H1 (cell line): ENCODE measurements at regions not wholly inside any gene's neighbourhood (a gene's known extent, or its start where the extent isn't known, plus 50 kb on each side); places are given as distances from the start of the nearest gene placed in this dataset.

Experiments used
- CTCF ChIA-PET: fragments of 300-600 bp; sonication (Branson Sonifier 250); formaldehyde crosslinking; loops from one replicate; lab custom pipeline; 2021; ENCODE audit not compliant: partially characterized antibody; lab: Charles Lee
- POLR2A ChIA-PET: fragments of 300-600 bp; sonication (Branson Sonifier 250); formaldehyde crosslinking; loops from one replicate; lab custom pipeline; 2021; ENCODE audit warnings: inconsistent platforms; ENCODE audit not compliant: partially characterized antibody; lab: Charles Lee
- DNase-seq, 2 experiments: peaks; one replicate each; pipeline versions ENCODE4 v3.0.0 to v3.0.0-alpha.2; 2010 to 2022; ENCODE audit warnings: low spot score in 2 of 2, low read depth in 1 of 2, mixed read lengths in 1 of 2
- FAIRE-seq: peaks from 2 replicates; lab custom pipeline; 2011; peaks lifted over from hg19 to GRCh38; lab: Jason Lieb, UNC
- H2AFZ ChIP-seq: 2 replicates; pipeline ENCODE4 v1.8.1; 2012; ENCODE audit warnings: low read length, inconsistent platforms
- H2AK5ac ChIP-seq: 2 replicates; pipeline ENCODE4 v1.6.1; 2013; ENCODE audit warnings: low read depth, low read length
- H2BK120ac ChIP-seq: replicated peaks from 2 replicates; pipeline ENCODE3; 2013; ENCODE audit warnings: low read depth, low read length, inconsistent platforms
- H2BK12ac ChIP-seq: 2 replicates; pipeline ENCODE4 v1.6.1; 2013; ENCODE audit warnings: low read depth, low read length
- H2BK15ac ChIP-seq: 2 replicates; pipeline ENCODE4 v1.6.1; 2013; ENCODE audit warnings: low read length
- H2BK20ac ChIP-seq: 2 replicates; pipeline ENCODE4 v1.6.1; 2013; ENCODE audit warnings: low read length
- H2BK5ac ChIP-seq: 2 replicates; pipeline ENCODE4 v1.6.1; 2013; ENCODE audit warnings: low read depth, low read length
- H3K14ac ChIP-seq: 2 replicates; pipeline ENCODE4 v1.6.1; 2013; ENCODE audit warnings: inconsistent platforms; ENCODE audit not compliant: insufficient read length
- H3K18ac ChIP-seq: 2 replicates; pipeline ENCODE4 v1.6.1; 2013; ENCODE audit warnings: low read length; ENCODE audit errors: extremely low read depth
- H3K23ac ChIP-seq: 2 replicates; pipeline ENCODE4 v1.6.1; 2013; ENCODE audit warnings: inconsistent platforms; ENCODE audit not compliant: insufficient read length
- H3K23me2 ChIP-seq: 2 replicates; pipeline ENCODE4 v1.6.1; 2013; ENCODE audit warnings: low read depth, low read length
- H3K27ac ChIP-seq: 2 replicates; pipeline ENCODE4 v1.6.1; 2011; ENCODE audit warnings: low read depth, low read length, inconsistent platforms
- H3K27me3 ChIP-seq, 4 experiments: replicated peaks in 1 of 4; 1 replicate in 1 of 4; 2 replicates in 3 of 4; pipeline versions ENCODE4 v1.6.1 to v1.8.1; 2011 to 2013; ENCODE audit warnings: low read length in 3 of 4, mild to moderate bottlenecking in 3 of 4, inconsistent platforms in 2 of 4, mixed read lengths in 2 of 4, moderate library complexity in 1 of 4; ENCODE audit not compliant: control insufficient read depth in 3 of 4, insufficient read depth in 3 of 4; ENCODE audit errors: extremely low read depth in 1 of 4
- H3K36me3 ChIP-seq, 4 experiments: 2 replicates each; pipeline versions ENCODE4 v1.6.1 to v1.8.1; 2011 to 2013; ENCODE audit warnings: mild to moderate bottlenecking in 4 of 4, low read length in 3 of 4, moderate library complexity in 2 of 4, control low read depth in 1 of 4, inconsistent platforms in 1 of 4; ENCODE audit not compliant: insufficient read depth in 4 of 4, control insufficient read depth in 2 of 4
- H3K4ac ChIP-seq: replicated peaks from 2 replicates; pipeline ENCODE3; 2013; ENCODE audit warnings: low read length, low read depth, mixed read lengths, inconsistent platforms; ENCODE audit not compliant: insufficient read length
- H3K4me1 ChIP-seq, 4 experiments: replicated peaks in 1 of 4; 1 replicate in 1 of 4; 2 replicates in 3 of 4; pipeline versions ENCODE4 v1.6.1 to v1.8.1; 2011 to 2013; ENCODE audit warnings: low read length in 3 of 4, inconsistent platforms in 2 of 4, mixed read lengths in 1 of 4; ENCODE audit not compliant: insufficient read depth in 4 of 4, control insufficient read depth in 3 of 4
- H3K4me2 ChIP-seq, 2 experiments: 2 replicates each; pipeline versions ENCODE4 v1.6.1 to v1.8.1; 2011 to 2013; ENCODE audit warnings: low read depth in 2 of 2, low read length in 2 of 2, control low read depth in 1 of 2, inconsistent platforms in 1 of 2, mild to moderate bottlenecking in 1 of 2; ENCODE audit not compliant: insufficient read depth in 1 of 2
- H3K4me3 ChIP-seq, 4 experiments: fragments of 200-600, 300-600 bp in 1 of 4; sonication (generic), shearing (Covaris generic), sonication (Bioruptor Twin) in 1 of 4; 2 replicates each; pipeline versions ENCODE4 v1.5.1 to v1.8.1; 2011 to 2016; ENCODE audit warnings: low read length in 4 of 4, low read depth in 3 of 4, control low read depth in 2 of 4, inconsistent platforms in 2 of 4, mild to moderate bottlenecking in 2 of 4, mixed read lengths in 1 of 4, moderate library complexity in 1 of 4; ENCODE audit not compliant: insufficient read depth in 2 of 4; ENCODE audit errors: extremely low read depth in 1 of 4
- H3K56ac ChIP-seq: replicated peaks from 2 replicates; pipeline ENCODE3; 2013; ENCODE audit warnings: low read depth, mild to moderate bottlenecking, mixed read lengths, low read length, inconsistent platforms; ENCODE audit not compliant: insufficient read length
- H3K79me1 ChIP-seq: 2 replicates; pipeline ENCODE4 v1.6.1; 2013; ENCODE audit warnings: low read depth, low read length, control low read depth
- H3K79me2 ChIP-seq, 2 experiments: 2 replicates each; pipeline versions ENCODE4 v1.6.1 to v1.8.1; 2012 to 2013; ENCODE audit warnings: low read length in 2 of 2, mild to moderate bottlenecking in 2 of 2, inconsistent platforms in 1 of 2; ENCODE audit not compliant: insufficient read depth in 2 of 2, control insufficient read depth in 1 of 2
- H3K9ac ChIP-seq, 4 experiments: replicated peaks in 1 of 4; 1 replicate in 1 of 4; 2 replicates in 3 of 4; pipeline versions ENCODE4 v1.6.1 to v1.8.1; 2011 to 2013; ENCODE audit warnings: low read depth in 3 of 4, low read length in 3 of 4, control low read depth in 2 of 4, mild to moderate bottlenecking in 2 of 4, moderate library complexity in 2 of 4, inconsistent platforms in 1 of 4; ENCODE audit errors: extremely low read depth in 1 of 4
- H3K9me3 ChIP-seq, 2 experiments: 2 replicates each; pipeline versions ENCODE4 v1.6.1 to v1.8.1; 2012 to 2013; ENCODE audit warnings: mild to moderate bottlenecking in 2 of 2, moderate library complexity in 2 of 2, control low read depth in 1 of 2, inconsistent platforms in 1 of 2, low read depth in 1 of 2, low read length in 1 of 2, mixed read lengths in 1 of 2; ENCODE audit not compliant: insufficient read depth in 2 of 2
- H4K20me1 ChIP-seq, 2 experiments: replicated peaks in 1 of 2; 2 replicates each; pipeline versions ENCODE3 to v1.8.1; 2011 to 2013; ENCODE audit warnings: inconsistent platforms in 2 of 2, low read length in 2 of 2, mild to moderate bottlenecking in 1 of 2; ENCODE audit not compliant: insufficient read depth in 2 of 2, control insufficient read depth in 1 of 2
- H4K5ac ChIP-seq: 2 replicates; pipeline ENCODE4 v1.6.1; 2013; ENCODE audit warnings: low read length, low read depth, mixed read lengths, inconsistent platforms; ENCODE audit not compliant: insufficient read length
- H4K8ac ChIP-seq: 2 replicates; pipeline ENCODE4 v1.8.0; 2013; ENCODE audit warnings: mild to moderate bottlenecking, moderate library complexity, low read length, inconsistent platforms; ENCODE audit not compliant: insufficient read depth; ENCODE audit errors: extremely low read depth
- H4K91ac ChIP-seq: replicated peaks from 2 replicates; pipeline ENCODE3; 2013; ENCODE audit warnings: low read length, mixed read lengths, inconsistent platforms; ENCODE audit not compliant: insufficient read length
- BRCA1 ChIP-seq: IDR thresholded peaks from 2 replicates; pipeline ENCODE4 v1.6.1; 2012; ENCODE audit warnings: low read depth, low read length, improper control_type of control experiment
- CBX5 ChIP-seq: fragments of 300-800, 300-1000 bp; sonication (generic); IDR thresholded peaks from 2 replicates; pipeline ENCODE4 v1.7.1; 2016; ENCODE audit warnings: antibody characterized with exemption, low read length, low read depth
- CBX8 ChIP-seq: fragments of 300-800, 300-1000 bp; sonication (generic); IDR thresholded peaks from 2 replicates; pipeline ENCODE4 v1.7.1; 2016; ENCODE audit warnings: low read depth, low read length, borderline replicate concordance
- CHD2 ChIP-seq: IDR thresholded peaks from 2 replicates; pipeline ENCODE4 v1.6.1; 2012; ENCODE audit warnings: low read length, improper control_type of control experiment
- FOSL1 ChIP-seq: IDR thresholded peaks from 2 replicates; pipeline ENCODE4 v1.6.1; 2011; ENCODE audit warnings: mild to moderate bottlenecking, low read depth, low read length, moderate library complexity; ENCODE audit not compliant: insufficient read depth
- GTF2F1 ChIP-seq: IDR thresholded peaks from 2 replicates; pipeline ENCODE4 v1.6.1; 2012; ENCODE audit warnings: low read depth, low read length, improper control_type of control experiment, borderline replicate concordance
- HDAC6 ChIP-seq: IDR thresholded peaks from one replicate; pipeline ENCODE4 v1.7.1; 2012; ENCODE audit warnings: low read depth, mild to moderate bottlenecking, inconsistent platforms, low read length, moderate library complexity
- JUND ChIP-seq: IDR thresholded peaks from 2 replicates; pipeline ENCODE4 v1.6.1; 2011; ENCODE audit warnings: mild to moderate bottlenecking, improper control_type of control experiment, low read length
- SIRT6 ChIP-seq: IDR thresholded peaks from one replicate; pipeline ENCODE4 v1.7.1; 2012; ENCODE audit warnings: low read length, inconsistent platforms
- SP1 ChIP-seq: IDR thresholded peaks from 2 replicates; pipeline ENCODE4 v1.6.1; 2011; ENCODE audit warnings: low read depth, low read length
- TEAD4 ChIP-seq: IDR thresholded peaks from 2 replicates; pipeline ENCODE4 v1.6.1; 2012; ENCODE audit warnings: low read depth, low read length, inconsistent platforms, mixed read lengths
- YY1 ChIP-seq: IDR thresholded peaks from 2 replicates; pipeline ENCODE4 v1.6.1; 2011; ENCODE audit warnings: low read depth, mild to moderate bottlenecking, low read length
- WGBS, 2 experiments: shearing (Covaris generic) in 1 of 2; methylation state at CpG; one replicate each; pipeline versions ENCODE4 v1.1.6 to v1.1.7; 2013 to 2015; ENCODE audit warnings: low lambda C conversion rate in 2 of 2, mixed read lengths in 2 of 2, inconsistent platforms in 1 of 2, low coverage in 1 of 2, missing lambda C conversion rate in 1 of 2; ENCODE audit not compliant: insufficient replicate concordance in 2 of 2, insufficient coverage in 1 of 2, insufficient read length in 1 of 2; ENCODE audit errors: extremely low coverage in 1 of 2, missing lambda C conversion rate in 1 of 2; 5-methylcytosine and 5-hydroxymethylcytosine counted together
- TF ChIP-seq, protein P1 (sequence below): IDR thresholded peaks from 2 replicates; pipeline ENCODE4 v1.6.1; 2012; ENCODE audit warnings: inconsistent platforms

DNA sequence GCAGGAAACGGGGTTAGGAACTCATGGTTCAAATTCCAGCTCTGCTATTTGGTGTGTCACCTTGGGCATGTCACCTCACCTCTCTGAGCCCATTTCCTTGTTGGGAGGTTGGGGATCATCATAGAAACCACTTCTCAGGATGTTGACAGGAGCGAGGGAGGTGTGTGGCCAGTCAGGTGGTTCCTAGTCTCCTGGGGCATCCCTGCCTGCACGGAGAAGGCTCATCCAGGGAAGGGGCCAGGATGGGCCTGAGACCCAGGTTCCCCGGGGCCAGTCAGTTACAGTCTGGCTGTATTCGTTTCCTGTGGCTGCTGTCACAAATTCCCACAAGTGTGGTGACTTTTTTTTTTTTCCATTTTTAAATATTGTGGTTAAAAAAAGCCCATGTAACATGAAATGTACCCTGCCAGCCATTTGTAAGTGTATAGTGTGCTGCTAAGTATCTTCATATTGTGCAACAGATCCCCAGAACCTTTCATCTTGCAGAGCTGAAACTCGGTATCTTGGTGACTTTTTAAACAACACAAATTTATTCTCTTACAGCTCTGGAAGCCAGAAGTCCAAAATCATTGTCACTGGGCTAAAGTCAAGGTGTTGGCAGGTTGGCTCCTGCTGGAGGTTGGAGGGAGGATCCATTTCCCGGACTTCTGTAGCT is 78.7 kb upstream of the UNC5A start:
- Histone ChIP-seq H3K9ac (no peak overlapping the region), H4K20me1 (no peaks in the 10 kb centered on the region), H3K18ac (no peak overlapping the region), H3K23ac (no peak overlapping the region), H3K4me1 (peaks cover 0 to 8% (median 1%) of the 10 kb centered on the region in 4 experiments; a peak in 3 of 7 replicates), H4K8ac (no peak overlapping the region), H3K14ac (no peak overlapping the region), H2AFZ (no peak overlapping the region), H2AK5ac (no peak overlapping the region), H3K79me1 (no peaks in the 10 kb centered on the region), H2BK120ac (no peak overlapping the region), H4K91ac (no peak overlapping the region), H3K56ac (no peak overlapping the region), H2BK20ac (no peak overlapping the region), H2BK12ac (no peak overlapping the region), H3K4me2 (no peak overlapping the region), H3K23me2 (no peaks in the 10 kb centered on the region), H2BK5ac (no peak overlapping the region), H3K27ac (no peak overlapping the region), H4K5ac (no peak overlapping the region), H3K79me2 (no peaks in the 10 kb centered on the region), H3K36me3 (no peaks in the 10 kb centered on the region), H3K4me3 (no peak overlapping the region), H3K4ac (no peak overlapping the region), H3K9me3 (no peaks in the 10 kb centered on the region), H2BK15ac (no peak overlapping the region), H3K27me3 (peaks cover 0 to 6% (median 2%) of the 10 kb centered on the region in 4 experiments; a peak in 3 of 7 replicates)
- TF ChIP-seq SIRT6 = no peak
- TF ChIP-seq, protein P1, sequence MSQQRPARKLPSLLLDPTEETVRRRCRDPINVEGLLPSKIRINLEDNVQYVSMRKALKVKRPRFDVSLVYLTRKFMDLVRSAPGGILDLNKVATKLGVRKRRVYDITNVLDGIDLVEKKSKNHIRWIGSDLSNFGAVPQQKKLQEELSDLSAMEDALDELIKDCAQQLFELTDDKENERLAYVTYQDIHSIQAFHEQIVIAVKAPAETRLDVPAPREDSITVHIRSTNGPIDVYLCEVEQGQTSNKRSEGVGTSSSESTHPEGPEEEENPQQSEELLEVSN = no peak
- no peak for TF ChIP-seq TEAD4
- TF ChIP-seq HDAC6 = no peak
- TF ChIP-seq YY1 = no peak
- no peak for TF ChIP-seq JUND
- TF ChIP-seq FOSL1 = no peak
- no peak for TF ChIP-seq CHD2
- no peak for TF ChIP-seq SP1
- TF ChIP-seq CBX5 = no peak
- no peak for TF ChIP-seq BRCA1
- TF ChIP-seq CBX8 = no peak
- TF ChIP-seq GTF2F1 = no peak
- ChIA-PET CTCF (interaction anchor here (0.8 to 4.6 kb wide), 11 partner anchors 11 to 81 kb away, joined by 3 to 17 read pairs (median 3); no protein-coding TSS in a partner anchor), POLR2A (interaction anchor here (1.5 kb wide), 1 partner anchor 40 kb away, joined by 4 read pairs; no protein-coding TSS in a partner anchor)
- FAIRE-seq = no peak
- DNase-seq = no peak
- whole genome bisulfite sequencing, 2 experiments = 87% methylated on average over 7 of the region's 7 CpGs; no CpG with 5 or more reads in 1 of the 2 experiments
